ENCODE measurements at regions not wholly inside any gene's neighbourhood (a gene's known extent, or its start where the extent isn't known, plus 50 kb on each side); places are given as distances from the start of the nearest gene placed in this dataset.
"Not testable (repeated sequence)": the region's sequence is repeated elsewhere in the genome, so short reads cannot be mapped to it uniquely, and the experiment has no call there.

- DNase-seq, result no peak
Observed at GRCh38 chr22:23394525-23395326, 185.4 kb downstream of the IGLL1 start.

GRCh38 chr22:23393721-23394320, 186.3 kb downstream of the IGLL1 start:
- DNase-seq, result no peak

- not testable (repeated sequence) for DNase-seq
Observed at GRCh38 chr22:23393199-23393598, 186.9 kb downstream of the IGLL1 start.

- DNase-seq, result no peak
Observed at GRCh38 chr22:23392420-23393121, 187.5 kb downstream of the IGLL1 start.

- DNase-seq, result no peak
Observed at GRCh38 chr22:23391022-23391421, 189.1 kb downstream of the IGLL1 start.

GRCh38 chr22:23389271-23390071, 190.6 kb downstream of the IGLL1 start:
- DNase-seq, result no peak

- DNase-seq, result no peak
Observed at GRCh38 chr22:23388517-23388890, 191.6 kb downstream of the IGLL1 start.

- DNase-seq, result no peak
Observed at GRCh38 chr22:23387827-23388516, 192.1 kb downstream of the IGLL1 start.

GRCh38 chr22:23386822-23387580, 193.1 kb downstream of the IGLL1 start:
- no peak for DNase-seq

GRCh38 chr22:23385678-23386631, 194.1 kb downstream of the IGLL1 start:
- peak; percentile 39 to 76 (median 67) for DNase-seq

GRCh38 chr22:23384923-23385677, 195.0 kb downstream of the IGLL1 start:
- no peak for DNase-seq

- DNase-seq, result no peak
Observed at GRCh38 chr22:23384431-23384830, 195.7 kb downstream of the IGLL1 start.

GRCh38 chr22:23383491-23384361, 196.4 kb downstream of the IGLL1 start:
- DNase-seq, result no peak

- no peak for DNase-seq
Observed at GRCh38 chr22:23382428-23383218, 197.5 kb downstream of the IGLL1 start.

GRCh38 chr22:23381661-23382427, 198.2 kb downstream of the IGLL1 start:
- no peak for DNase-seq

GRCh38 chr22:23380911-23381310, 199.2 kb downstream of the IGLL1 start:
- no peak for DNase-seq

GRCh38 chr22:23380230-23380573, 199.9 kb downstream of the IGLL1 start:
- DNase-seq, result no peak

All from T-helper 2 cell (primary cell).